GM19463 (cell line): ENCODE measurements at regions not wholly inside any gene's neighbourhood (a gene's known extent, or its start where the extent isn't known, plus 50 kb on each side); places are given as distances from the start of the nearest gene placed in this dataset.
"Not testable (repeated sequence)": the region's sequence is repeated elsewhere in the genome, so short reads cannot be mapped to it uniquely, and the experiment has no call there.

ENCODE experiments used
- ATAC-seq: cut with Tn5 transposase; IDR thresholded peaks from one replicate; pipeline ENCODE4 v1.9.1; 2021; ENCODE audit warnings: mild to moderate bottlenecking, moderate library complexity; ENCODE audit not compliant: unreplicated experiment

GRCh38 chr14:84262932-84263331, 1267.0 kb upstream of the FLRT2 start:
- ATAC-seq, result no peak

- no peak for ATAC-seq
Measured at GRCh38 chr14:84272290-84272721, 1257.6 kb upstream of the FLRT2 start.

DNA sequence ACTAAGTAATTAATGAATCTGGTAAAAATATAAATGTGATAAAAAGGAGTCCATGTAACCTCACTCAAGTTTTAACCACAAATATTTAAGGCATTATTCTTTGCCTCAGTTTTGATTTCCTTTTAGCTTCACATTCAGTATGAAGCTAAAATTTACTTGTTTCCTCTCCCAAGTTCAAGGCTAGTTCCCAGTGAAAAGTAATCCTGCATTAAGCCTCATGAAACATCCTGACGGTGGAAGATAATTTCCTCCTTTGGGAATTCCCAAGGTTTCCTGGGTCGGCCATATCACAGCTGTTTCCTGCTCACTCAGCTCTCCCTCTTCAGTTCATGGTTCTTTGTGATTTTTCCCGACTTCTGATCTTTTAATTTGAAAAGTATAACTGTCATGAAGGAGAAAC, 1256.8 kb upstream of the FLRT2 start:
- ATAC-seq, result no peak

GRCh38 chr14:84282618-84283017, 1247.3 kb upstream of the FLRT2 start:
- ATAC-seq, result no peak

DNA sequence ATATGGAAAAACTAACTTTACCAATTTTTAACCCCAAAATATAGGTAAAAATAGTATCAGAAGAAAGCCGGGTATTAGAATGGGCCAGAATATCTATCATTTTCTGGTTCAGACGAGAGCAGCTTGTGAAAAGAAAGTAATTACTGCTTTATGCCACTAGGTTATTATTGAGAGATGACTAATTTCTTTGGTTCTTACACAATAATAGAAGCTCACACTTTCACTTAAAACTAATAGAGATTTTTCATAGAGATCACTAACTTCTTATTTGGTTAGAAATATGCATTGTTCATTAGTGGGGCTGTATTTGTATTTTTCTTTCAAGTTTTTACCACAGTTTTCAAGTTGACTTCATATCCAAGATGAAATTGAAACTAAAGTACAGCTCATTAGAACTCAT, 1241.2 kb upstream of the FLRT2 start:
- no peak for ATAC-seq

DNA sequence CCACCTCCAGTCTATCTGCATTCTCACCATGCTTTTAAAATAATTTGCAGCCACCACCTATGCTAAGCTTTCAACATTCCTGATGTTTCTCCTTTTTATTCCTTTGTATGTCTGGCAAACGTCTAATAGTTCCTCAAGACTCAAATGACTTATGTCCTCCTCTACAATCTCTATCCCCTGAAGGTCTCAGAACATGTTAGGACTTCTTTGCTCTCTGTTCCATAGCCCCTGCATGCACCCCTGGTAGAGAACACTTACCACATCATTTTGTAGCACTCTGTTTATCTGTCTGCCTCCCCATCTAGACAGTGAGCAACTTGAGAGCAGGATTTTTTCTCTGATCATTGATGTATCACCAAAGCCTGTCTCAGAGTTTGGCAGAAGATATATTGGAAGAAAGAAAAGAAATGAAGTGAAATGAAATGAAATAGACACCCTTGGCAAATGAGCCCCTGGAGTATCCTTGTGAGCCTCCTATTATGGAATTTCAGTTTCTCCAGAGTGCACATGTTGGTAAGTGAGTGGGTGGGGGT, 1231.2 kb upstream of the FLRT2 start:
- no peak for ATAC-seq

DNA sequence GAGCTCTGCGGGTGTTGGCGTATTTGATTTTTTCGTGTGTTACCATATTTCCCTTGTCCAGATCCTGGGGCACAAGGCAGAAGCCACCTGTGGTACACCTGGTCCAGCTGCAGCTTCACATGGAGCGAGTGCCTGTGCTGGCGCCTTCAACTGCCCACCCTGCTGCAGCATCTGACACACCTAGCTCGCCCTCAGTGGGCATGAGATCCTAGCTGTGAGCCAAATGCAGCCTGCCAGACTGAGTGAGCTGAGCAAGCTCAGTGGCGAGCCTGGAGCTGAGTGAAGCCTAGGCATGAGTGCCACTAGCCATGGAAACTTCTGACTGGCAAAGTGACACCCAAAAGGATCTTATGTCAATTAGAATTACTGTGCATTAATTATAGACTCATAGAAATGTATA, 1226.8 kb upstream of the FLRT2 start:
- ATAC-seq, result no peak

GRCh38 chr14:84312551-84312950, 1217.4 kb upstream of the FLRT2 start:
- no peak for ATAC-seq

- ATAC-seq, result no peak
Measured at GRCh38 chr14:84323450-84323849, 1206.5 kb upstream of the FLRT2 start.

DNA sequence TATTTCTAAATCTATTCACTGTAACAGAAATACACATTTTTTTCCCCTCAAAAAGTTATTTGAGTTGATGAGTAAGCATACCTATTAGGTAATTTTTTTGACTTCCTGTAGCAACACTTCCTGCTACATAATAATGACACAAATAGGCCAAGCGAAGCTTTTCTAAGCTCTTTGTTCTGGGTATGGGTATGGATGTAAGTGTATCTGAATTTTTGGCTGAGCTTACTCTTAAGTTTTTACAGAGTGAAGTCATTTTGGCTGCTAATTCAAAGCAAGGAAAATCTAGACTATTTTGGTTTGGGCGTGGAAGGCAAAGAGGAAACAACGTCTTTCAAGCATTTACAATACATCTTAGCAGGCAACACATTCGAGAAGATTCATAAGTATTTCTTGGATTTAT, 1206.0 kb upstream of the FLRT2 start:
- ATAC-seq, result no peak

GRCh38 chr14:84336433-84336832, 1193.5 kb upstream of the FLRT2 start:
- ATAC-seq, result no peak

DNA sequence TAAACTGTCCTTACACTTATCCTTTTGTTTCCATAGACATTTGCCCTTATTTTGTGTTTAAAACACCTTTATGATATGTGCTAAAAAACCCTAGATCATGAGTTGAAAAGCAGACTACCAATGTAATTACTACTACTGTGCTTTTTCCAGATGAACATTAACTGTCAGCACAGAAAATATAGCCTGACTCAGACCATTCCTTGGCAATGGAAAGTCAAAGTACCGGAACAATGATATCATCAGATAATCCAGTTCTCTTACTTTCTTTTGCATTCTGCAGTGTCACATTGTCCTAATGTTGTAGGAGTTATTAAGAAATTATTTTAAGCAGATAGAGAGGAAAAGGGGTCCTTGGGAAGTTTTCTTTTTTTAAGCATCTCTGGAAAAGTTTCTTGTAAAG, 1189.0 kb upstream of the FLRT2 start:
- no peak for ATAC-seq

DNA sequence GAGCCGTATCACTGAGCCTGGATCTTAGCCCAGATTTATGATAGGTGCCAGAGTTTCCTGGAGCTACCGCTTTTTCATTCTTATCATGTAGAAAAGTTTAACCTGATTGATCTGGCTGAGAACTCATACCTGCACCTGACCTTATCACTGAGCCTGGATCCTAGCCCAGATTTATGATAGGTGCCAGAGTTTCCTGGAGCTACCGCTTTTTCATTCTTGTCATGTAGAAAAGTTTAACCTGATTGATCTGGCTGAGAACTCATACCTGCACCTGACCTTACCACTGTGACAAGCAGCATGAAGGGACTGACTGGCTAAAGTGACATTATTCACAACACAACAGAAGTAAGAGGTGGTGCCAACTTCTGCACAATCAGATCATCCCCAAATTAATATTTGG, 1188.1 kb upstream of the FLRT2 start:
- ATAC-seq, result not testable (repeated sequence)

GRCh38 chr14:84343656-84344055, 1186.3 kb upstream of the FLRT2 start:
- no peak for ATAC-seq

GRCh38 chr14:84351646-84352045, 1178.3 kb upstream of the FLRT2 start:
- no peak for ATAC-seq

- ATAC-seq, result no peak
Measured at GRCh38 chr14:84361476-84361875, 1168.5 kb upstream of the FLRT2 start.

GRCh38 chr14:84375235-84375634, 1154.7 kb upstream of the FLRT2 start:
- ATAC-seq, result no peak

- ATAC-seq, result no peak
Measured at GRCh38 chr14:84390010-84390409, 1139.9 kb upstream of the FLRT2 start.

DNA sequence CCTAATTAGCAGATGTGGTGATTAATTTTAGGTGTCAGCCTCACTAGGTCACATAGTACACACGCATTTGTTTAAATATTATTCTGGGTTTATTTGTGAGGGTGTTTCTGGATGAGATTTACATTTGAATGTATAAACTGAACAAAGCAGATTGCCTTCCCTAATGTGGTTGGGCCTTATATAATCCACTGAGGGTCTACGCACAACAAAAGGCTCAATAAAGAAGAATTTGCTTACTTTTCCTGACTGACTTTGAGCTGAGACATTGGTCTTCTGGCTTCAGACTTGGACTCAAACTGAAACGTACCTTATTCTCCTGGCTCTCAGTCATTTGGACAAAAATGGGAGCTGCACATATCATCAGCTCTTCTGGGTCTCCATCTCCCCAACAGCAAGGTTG, 1132.3 kb upstream of the FLRT2 start:
- ATAC-seq, result no peak

- no peak for ATAC-seq
Measured at GRCh38 chr14:84399296-84399910, 1130.5 kb upstream of the FLRT2 start.

- no peak for ATAC-seq
Measured at GRCh38 chr14:84401631-84402030, 1128.3 kb upstream of the FLRT2 start.

- no peak for ATAC-seq
Measured at GRCh38 chr14:84403585-84403984, 1126.4 kb upstream of the FLRT2 start.

GRCh38 chr14:84404246-84404645, 1125.7 kb upstream of the FLRT2 start:
- ATAC-seq, result no peak
